Prostate gland (tissue), 2 donors: ENCODE measurements at regions not wholly inside any gene's neighbourhood (a gene's known extent, or its start where the extent isn't known, plus 50 kb on each side); places are given as distances from the start of the nearest gene placed in this dataset.

Experiments
- CTCF ChIP-seq, 4 experiments: fragments of 200-600 bp in 2 of 4; fragments of 450-650 bp in 2 of 4; sonication (generic) in 2 of 4; IDR thresholded peaks; 1 replicate in 3 of 4; 2 replicates in 1 of 4; pipeline ENCODE4 v1.5.1; 2016 to 2019; ENCODE audit warnings: antibody characterized with exemption in 4 of 4, mild to moderate bottlenecking in 2 of 4, moderate library complexity in 2 of 4
- POLR2A ChIP-seq: fragments of 450-650 bp; IDR thresholded peaks from one replicate; pipeline ENCODE4 v1.6.1; 2016; ENCODE audit warnings: antibody characterized with exemption, mild to moderate bottlenecking
- POLR2AphosphoS5 ChIP-seq: sonication (generic); formaldehyde crosslinking; IDR thresholded peaks from one replicate; pipeline ENCODE4 v1.6.1; 2017; ENCODE audit warnings: antibody characterized with exemption

GRCh38 chr13:56393549-56393948 lies 747.2 kb upstream of the PRR20A start:
- TF ChIP-seq CTCF (IDR thresholded peaks at IDR 0.05) (no peak), POLR2A (no peak), POLR2AphosphoS5 (no peak)
